ENCODE measurements at regions not wholly inside any gene's neighbourhood (a gene's known extent, or its start where the extent isn't known, plus 50 kb on each side); places are given as distances from the start of the nearest gene placed in this dataset.

GRCh38 chr3:194995334-194995733 is 275.6 kb downstream of the XXYLT1 start:
- TF ChIP-seq POLR2A (IDR thresholded peaks at IDR 0.05; ENCODE audit: low read depth, low read length): no peak
- TF ChIP-seq TAF1 (IDR thresholded peaks at IDR 0.05; ENCODE audit: borderline replicate concordance, low read depth, low read length): no peak
- no peak for TF ChIP-seq POLR2AphosphoS5 (IDR thresholded peaks at IDR 0.05; ENCODE audit: low read depth, low read length)
